GM12878 (cell line): ENCODE measurements at regions not wholly inside any gene's neighbourhood (a gene's known extent, or its start where the extent isn't known, plus 50 kb on each side); places are given as distances from the start of the nearest gene placed in this dataset.

Source experiments
- ATAC-seq: fragments of 200-7000 bp; cut with Tn5 transposase; 3 replicates; pipeline ENCODE4 v1.9.1; 2020; ENCODE audit warnings: mild to moderate bottlenecking, moderate library complexity
- BruUV-seq: library from RNA; stranded (reverse); fragments of 400-500 nt; replicated peaks from 2 replicates; lab custom pipeline; 2021; lab: Mats Ljungman, UMichigan
- CTCF ChIA-PET: fragments of 300-600 bp; sonication (Branson Sonifier 250); formaldehyde crosslinking; extraction: SDS; loops from one replicate; lab custom pipeline; 2021; ENCODE audit warnings: inconsistent platforms; lab: Yijun Ruan, JAX
- POLR2A ChIA-PET: fragments of 350-600 bp; formaldehyde crosslinking; extraction: SDS; loops from one replicate; lab custom pipeline; 2021; ENCODE audit warnings: inconsistent platforms; lab: Charles Lee
- RAD21 ChIA-PET: fragments of 300-600 bp; sonication (Branson Sonifier 250); formaldehyde crosslinking; loops from one replicate; lab custom pipeline; 2023; ENCODE audit warnings: antibody characterized with exemption; ENCODE audit not compliant: unreplicated experiment; lab: Charles Lee
- SMC1A ChIA-PET: fragments of 300-600 bp; sonication (Branson Sonifier 250); formaldehyde crosslinking; loops from one replicate; lab custom pipeline; 2023; ENCODE audit not compliant: unreplicated experiment, uncharacterized antibody; lab: Charles Lee
- DNase-seq: peaks from one replicate; pipeline ENCODE4 v3.0.0-alpha.2; 2011; ENCODE audit warnings: low read depth, low spot score
- FAIRE-seq: peaks from 3 replicates; lab custom pipeline; 2011; peaks lifted over from hg19 to GRCh38; lab: Jason Lieb, UNC
- H2AFZ ChIP-seq: 2 replicates; pipeline ENCODE4 v1.6.0; 2011; ENCODE audit warnings: low read depth, low read length, control low read depth; ENCODE audit not compliant: control insufficient read depth
- H3K27ac ChIP-seq: 2 replicates; pipeline ENCODE4 v1.5.1; 2011; ENCODE audit warnings: control low read depth; ENCODE audit not compliant: control insufficient read depth, insufficient read depth
- H3K27me3 ChIP-seq, 2 experiments: replicated peaks in 1 of 2; 2 replicates each; pipeline versions ENCODE4 v1.6.0 to v1.6.1; 2011; ENCODE audit warnings: low read length in 1 of 2; ENCODE audit not compliant: control insufficient read depth in 2 of 2, insufficient read depth in 2 of 2
- H3K36me3 ChIP-seq, 2 experiments: 2 replicates each; pipeline ENCODE4 v1.5.1; 2011; ENCODE audit warnings: low read length in 1 of 2; ENCODE audit not compliant: control insufficient read depth in 2 of 2, insufficient read depth in 2 of 2
- H3K4me1 ChIP-seq: 2 replicates; pipeline ENCODE4 v1.6.1; 2011; ENCODE audit warnings: mild to moderate bottlenecking, low read length, moderate library complexity, mixed read lengths; ENCODE audit not compliant: control insufficient read depth, insufficient read depth
- H3K4me2 ChIP-seq: 2 replicates; pipeline ENCODE4 v1.6.0; 2011; ENCODE audit warnings: control low read depth; ENCODE audit not compliant: control insufficient read depth, insufficient read depth
- H3K4me3 ChIP-seq: fragments of 200-600 bp; sonication (generic); 2 replicates; pipeline ENCODE4 v1.5.1; 2016
- H3K79me2 ChIP-seq: 2 replicates; pipeline ENCODE4 v1.6.0; 2011; ENCODE audit warnings: low read length; ENCODE audit not compliant: control insufficient read depth, insufficient read depth
- H3K9ac ChIP-seq: 2 replicates; pipeline ENCODE4 v1.8.0; 2011; ENCODE audit warnings: low read length, control low read depth, mixed read lengths; ENCODE audit not compliant: control insufficient read depth, insufficient read depth
- H3K9me3 ChIP-seq: replicated peaks from 3 replicates; pipeline ENCODE4 v1.5.1; 2011; ENCODE audit warnings: mild to moderate bottlenecking, low read length; ENCODE audit not compliant: control insufficient read depth, insufficient read depth
- H4K20me1 ChIP-seq: 2 replicates; pipeline ENCODE4 v1.6.0; 2011; ENCODE audit not compliant: control insufficient read depth, insufficient read depth
- ASH2L ChIP-seq: fragments of 300-600, 200-600 bp; sonication (generic); IDR thresholded peaks from 2 replicates; pipeline ENCODE4 v1.6.1; 2017; ENCODE audit warnings: low read depth, mild to moderate bottlenecking, borderline replicate concordance
- BMI1 ChIP-seq: fragments of 450-650 bp; IDR thresholded peaks from 2 replicates; pipeline ENCODE4 v1.6.1; 2016; ENCODE audit warnings: mild to moderate bottlenecking, moderate library complexity, borderline replicate concordance
- BRCA1 ChIP-seq: IDR thresholded peaks from 2 replicates; pipeline ENCODE4 v1.6.1; 2011; ENCODE audit warnings: low read depth, low read length, improper control_type of control experiment
- CEBPB ChIP-seq, 2 experiments: fragments of 150-350 bp in 1 of 2; IDR thresholded peaks; 2 replicates each; pipeline ENCODE4 v1.6.1; 2012 to 2014; ENCODE audit warnings: low read depth in 2 of 2, low read length in 2 of 2, borderline replicate concordance in 1 of 2, inconsistent platforms in 1 of 2
- CHD2 ChIP-seq: IDR thresholded peaks from 2 replicates; pipeline ENCODE4 v1.6.1; 2011; ENCODE audit warnings: low read depth, low read length, improper control_type of control experiment, borderline replicate concordance
- ELK1 ChIP-seq: IDR thresholded peaks from 2 replicates; pipeline ENCODE4 v1.6.1; 2012; ENCODE audit warnings: low read depth, low read length, improper control_type of control experiment
- MXI1 ChIP-seq: fragments of 150-350 bp; IDR thresholded peaks from 2 replicates; pipeline ENCODE4 v1.6.1; 2011; ENCODE audit warnings: low read depth, mild to moderate bottlenecking, inconsistent platforms, low read length, improper control_type of control experiment
- RAD51 ChIP-seq: fragments of 450-650 bp; IDR thresholded peaks from 2 replicates; pipeline ENCODE4 v1.6.1; 2016; ENCODE audit warnings: moderate library complexity, mild to moderate bottlenecking, inconsistent platforms
- RB1 ChIP-seq: fragments of 450-650 bp; formaldehyde crosslinking; IDR thresholded peaks from 2 replicates; pipeline ENCODE4 v1.6.1; 2017; ENCODE audit warnings: mild to moderate bottlenecking, borderline replicate concordance
- RFX5 ChIP-seq: IDR thresholded peaks from 2 replicates; pipeline ENCODE4 v1.6.1; 2011; ENCODE audit warnings: low read depth, low read length, improper control_type of control experiment
- SMAD5 ChIP-seq: IDR thresholded peaks from 2 replicates; pipeline ENCODE4 v1.6.1; 2016; ENCODE audit warnings: antibody characterized with exemption, low read depth
- TBL1XR1 ChIP-seq: IDR thresholded peaks from 2 replicates; pipeline ENCODE4 v1.6.1; 2012; ENCODE audit warnings: low read depth, low read length, improper control_type of control experiment
- USF1 ChIP-seq: IDR thresholded peaks from 2 replicates; pipeline ENCODE4 v1.6.1; 2011; ENCODE audit warnings: borderline replicate concordance, low read depth, mild to moderate bottlenecking, moderate library complexity, mixed read lengths, low read length; ENCODE audit not compliant: insufficient read depth; ENCODE audit errors: extremely low read length
- WRNIP1 ChIP-seq: IDR thresholded peaks from 2 replicates; pipeline ENCODE4 v1.6.1; 2011; ENCODE audit warnings: low read depth, low read length, improper control_type of control experiment, borderline replicate concordance
- ZNF24 ChIP-seq: fragments of 450-650 bp; IDR thresholded peaks from 2 replicates; pipeline ENCODE4 v1.6.1; 2017; ENCODE audit warnings: antibody characterized with exemption, mild to moderate bottlenecking
- WGBS: methylation state at CpG from one replicate; pipeline ENCODE4 v1.1.6; 2016; ENCODE audit warnings: low lambda C conversion rate; ENCODE audit not compliant: insufficient replicate concordance, insufficient coverage; ENCODE audit errors: missing lambda C conversion rate; 5-methylcytosine and 5-hydroxymethylcytosine counted together
- in situ Hi-C: fragments of 300-500 bp; cut with MboI; formaldehyde crosslinking; loops from 9 replicates; pipeline ENCODE4 v1.14.3; 2018; ENCODE audit warnings: mixed read lengths
- intact Hi-C: fragments of 100-400 bp; cut with micrococcal nuclease; formaldehyde crosslinking; loops from one replicate; pipeline ENCODE4 v1.14.2; 2022; ENCODE audit not compliant: unreplicated experiment
- TF ChIP-seq, protein P1 (sequence below): fragments of 450-650 bp; IDR thresholded peaks from 2 replicates; pipeline ENCODE4 v1.6.1; 2016; ENCODE audit warnings: mild to moderate bottlenecking

GRCh38 chr16:8436931-8437330 is 153.4 kb downstream of the TMEM114 start:
- no peak overlapping the region for H3K27ac ChIP-seq
- in situ Hi-C loops (no loop called here), intact Hi-C loops (no loop called here)
- ATAC-seq, result no peak
- H3K4me1 ChIP-seq, result no peaks in the 10 kb centered on the region
- no peak for FAIRE-seq
- no peak overlapping the region for H3K4me3 ChIP-seq
- H3K9ac ChIP-seq, result no peak overlapping the region
- no peaks in the 10 kb centered on the region for H3K27me3 ChIP-seq
- WGBS, result 17% methylated on average over 5 of the region's 5 CpGs
- ChIA-PET RAD21 (no interaction called here), SMC1A (no interaction called here), CTCF (no interaction called here), POLR2A (no interaction called here)
- DNase-seq, result no peak
- H3K9me3 ChIP-seq, result no peaks in the 10 kb centered on the region
- no peak overlapping the region for H2AFZ ChIP-seq
- no peaks in the 10 kb centered on the region for H3K79me2 ChIP-seq
- no peaks in the 10 kb centered on the region for H4K20me1 ChIP-seq
- H3K4me2 ChIP-seq, result no peak overlapping the region
- BruUV-seq, result no TSS peak
- TF ChIP-seq SMAD5 (no peak), BMI1 (no peak), TBL1XR1 (no peak), CHD2 (no peak), RAD51 (no peak), CEBPB (IDR thresholded peaks at IDR 0.05; ENCODE audit: borderline replicate concordance in 1 of 2, low read depth in 2 of 2, low read length in 2 of 2) (no peak), USF1 (no peak), BRCA1 (no peak), MXI1 (no peak), ZNF24 (no peak), ELK1 (no peak), RFX5 (no peak), WRNIP1 (no peak), ASH2L (no peak), RB1 (no peak)
- TF ChIP-seq, protein P1, sequence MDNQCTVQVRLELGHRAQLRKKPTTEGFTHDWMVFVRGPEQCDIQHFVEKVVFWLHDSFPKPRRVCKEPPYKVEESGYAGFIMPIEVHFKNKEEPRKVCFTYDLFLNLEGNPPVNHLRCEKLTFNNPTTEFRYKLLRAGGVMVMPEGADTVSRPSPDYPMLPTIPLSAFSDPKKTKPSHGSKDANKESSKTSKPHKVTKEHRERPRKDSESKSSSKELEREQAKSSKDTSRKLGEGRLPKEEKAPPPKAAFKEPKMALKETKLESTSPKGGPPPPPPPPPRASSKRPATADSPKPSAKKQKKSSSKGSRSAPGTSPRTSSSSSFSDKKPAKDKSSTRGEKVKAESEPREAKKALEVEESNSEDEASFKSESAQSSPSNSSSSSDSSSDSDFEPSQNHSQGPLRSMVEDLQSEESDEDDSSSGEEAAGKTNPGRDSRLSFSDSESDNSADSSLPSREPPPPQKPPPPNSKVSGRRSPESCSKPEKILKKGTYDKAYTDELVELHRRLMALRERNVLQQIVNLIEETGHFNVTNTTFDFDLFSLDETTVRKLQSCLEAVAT, result no peak
- no peaks in the 10 kb centered on the region for H3K36me3 ChIP-seq
